ENCODE measurements at regions not wholly inside any gene's neighbourhood (a gene's known extent, or its start where the extent isn't known, plus 50 kb on each side); places are given as distances from the start of the nearest gene placed in this dataset.

- BruUV-seq (replicated peaks), result no TSS peak
- TF ChIP-seq, protein P1, sequence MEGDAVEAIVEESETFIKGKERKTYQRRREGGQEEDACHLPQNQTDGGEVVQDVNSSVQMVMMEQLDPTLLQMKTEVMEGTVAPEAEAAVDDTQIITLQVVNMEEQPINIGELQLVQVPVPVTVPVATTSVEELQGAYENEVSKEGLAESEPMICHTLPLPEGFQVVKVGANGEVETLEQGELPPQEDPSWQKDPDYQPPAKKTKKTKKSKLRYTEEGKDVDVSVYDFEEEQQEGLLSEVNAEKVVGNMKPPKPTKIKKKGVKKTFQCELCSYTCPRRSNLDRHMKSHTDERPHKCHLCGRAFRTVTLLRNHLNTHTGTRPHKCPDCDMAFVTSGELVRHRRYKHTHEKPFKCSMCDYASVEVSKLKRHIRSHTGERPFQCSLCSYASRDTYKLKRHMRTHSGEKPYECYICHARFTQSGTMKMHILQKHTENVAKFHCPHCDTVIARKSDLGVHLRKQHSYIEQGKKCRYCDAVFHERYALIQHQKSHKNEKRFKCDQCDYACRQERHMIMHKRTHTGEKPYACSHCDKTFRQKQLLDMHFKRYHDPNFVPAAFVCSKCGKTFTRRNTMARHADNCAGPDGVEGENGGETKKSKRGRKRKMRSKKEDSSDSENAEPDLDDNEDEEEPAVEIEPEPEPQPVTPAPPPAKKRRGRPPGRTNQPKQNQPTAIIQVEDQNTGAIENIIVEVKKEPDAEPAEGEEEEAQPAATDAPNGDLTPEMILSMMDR (IDR thresholded peaks at IDR 0.05; ENCODE audit: unreplicated experiment), result no peak
- no peak overlapping the region for H3K4me3 Mint-ChIP-seq (ENCODE audit: low read depth, unreplicated experiment)
- no peaks in the 10 kb centered on the region for H3K36me3 Mint-ChIP-seq (ENCODE audit: insufficient read depth, unreplicated experiment)
- H3K9me3 Mint-ChIP-seq (ENCODE audit: low read depth, unreplicated experiment), result peaks cover 14% of the 10 kb centered on the region
- H3K4me1 Mint-ChIP-seq (ENCODE audit: low read depth, unreplicated experiment), result no peaks in the 10 kb centered on the region
- H3K27me3 Mint-ChIP-seq (ENCODE audit: unreplicated experiment), result no peaks in the 10 kb centered on the region
- CTCF ChIA-PET, result no interaction called here
- no peak overlapping the region for H3K27ac Mint-ChIP-seq (ENCODE audit: unreplicated experiment)
- intact Hi-C loops (cut with micrococcal nuclease; ENCODE audit: unreplicated experiment), result loop anchor here (5.0 kb wide), 1 partner anchor 227 kb away; no protein-coding TSS in a partner anchor
- DNase-seq, result no peak
Observed at GRCh38 chr7:46424934-46425333, 503.9 kb upstream of the IGFBP3 start.

DNA sequence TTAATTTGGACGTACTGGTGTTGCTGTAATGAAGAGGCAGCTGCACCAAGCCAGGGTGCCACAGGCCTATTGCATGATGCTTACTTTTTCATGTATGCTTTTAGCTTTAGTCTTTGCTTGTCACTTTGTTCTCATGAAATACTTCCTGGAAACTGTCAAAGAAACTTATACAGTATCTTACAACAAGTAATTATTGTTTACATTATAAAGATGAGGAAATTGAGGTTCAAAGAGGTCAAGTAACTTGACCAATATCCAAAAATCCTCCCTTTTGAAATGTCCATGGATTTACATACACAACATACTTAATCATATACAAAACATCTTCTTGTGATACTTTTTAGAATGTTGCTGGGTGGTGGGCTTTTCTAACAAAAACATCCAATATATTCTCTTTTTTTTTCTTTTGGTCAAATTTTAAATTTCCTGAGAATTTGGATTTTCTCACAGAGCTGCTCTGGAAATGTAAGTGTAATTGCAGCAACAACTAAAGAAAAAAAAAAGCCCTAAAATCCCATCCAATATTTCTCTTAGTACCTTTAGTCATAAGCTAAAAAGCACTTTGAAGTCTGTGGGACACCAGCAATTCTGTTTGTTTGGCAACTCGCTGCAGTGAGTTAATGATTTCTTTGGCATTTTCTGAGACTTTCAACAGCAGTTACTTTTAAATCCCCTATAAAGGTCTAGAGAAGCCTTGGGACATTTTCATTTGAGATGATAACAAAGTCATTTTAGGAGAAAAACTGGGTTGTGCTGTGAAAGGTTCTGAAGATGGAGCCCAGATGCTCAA is 500.6 kb upstream of the IGFBP3 start:
- H3K27ac Mint-ChIP-seq (ENCODE audit: unreplicated experiment), result no peak overlapping the region
- no peak for DNase-seq
- no peaks in the 10 kb centered on the region for H3K36me3 Mint-ChIP-seq (ENCODE audit: insufficient read depth, unreplicated experiment)
- H3K9me3 Mint-ChIP-seq (ENCODE audit: low read depth, unreplicated experiment), result peaks cover 8% of the 10 kb centered on the region
- TF ChIP-seq, protein P1 (IDR thresholded peaks at IDR 0.05; ENCODE audit: unreplicated experiment), result no peak
- no peaks in the 10 kb centered on the region for H3K27me3 Mint-ChIP-seq (ENCODE audit: unreplicated experiment)
- H3K4me3 Mint-ChIP-seq (ENCODE audit: low read depth, unreplicated experiment), result no peak overlapping the region
- intact Hi-C loops (cut with micrococcal nuclease; ENCODE audit: unreplicated experiment), result loop anchor here (5.0 kb wide), 1 partner anchor 231 kb away; no protein-coding TSS in a partner anchor
- CTCF ChIA-PET, result no interaction called here
- no peaks in the 10 kb centered on the region for H3K4me1 Mint-ChIP-seq (ENCODE audit: low read depth, unreplicated experiment)
- no TSS peak for BruUV-seq (replicated peaks)

- H3K4me1 Mint-ChIP-seq (ENCODE audit: low read depth, unreplicated experiment), result no peaks in the 10 kb centered on the region
- intact Hi-C loops (cut with micrococcal nuclease; ENCODE audit: unreplicated experiment), result no loop called here
- no peak overlapping the region for H3K4me3 Mint-ChIP-seq (ENCODE audit: low read depth, unreplicated experiment)
- no peaks in the 10 kb centered on the region for H3K9me3 Mint-ChIP-seq (ENCODE audit: low read depth, unreplicated experiment)
- H3K27ac Mint-ChIP-seq (ENCODE audit: unreplicated experiment), result no peak overlapping the region
- CTCF ChIA-PET, result no interaction called here
- no peaks in the 10 kb centered on the region for H3K36me3 Mint-ChIP-seq (ENCODE audit: insufficient read depth, unreplicated experiment)
- no peak for DNase-seq
- TF ChIP-seq, protein P1 (IDR thresholded peaks at IDR 0.05; ENCODE audit: unreplicated experiment), result no peak
- BruUV-seq (replicated peaks), result no TSS peak
- H3K27me3 Mint-ChIP-seq (ENCODE audit: unreplicated experiment), result no peaks in the 10 kb centered on the region
Observed at GRCh38 chr7:46414946-46415345, 493.9 kb upstream of the IGFBP3 start.

DNA sequence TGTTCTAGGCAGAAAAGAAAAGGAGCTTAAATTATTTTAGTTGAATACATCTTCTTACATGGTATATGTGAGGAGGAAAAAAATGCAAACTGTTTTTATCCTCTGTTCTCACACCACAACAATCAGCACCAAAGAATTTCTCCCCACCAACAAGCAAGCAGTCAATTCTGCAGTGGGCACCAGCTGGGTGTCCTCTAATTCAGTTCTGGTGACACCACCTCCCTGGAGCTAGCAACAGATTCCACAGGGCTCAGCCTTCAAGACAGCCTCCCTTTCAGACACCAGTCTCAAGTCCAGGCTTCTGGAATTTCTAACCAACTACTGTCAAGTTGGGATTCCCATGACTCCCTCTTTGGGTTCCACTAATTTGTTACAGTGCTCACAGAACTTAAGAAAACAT is 490.2 kb upstream of the IGFBP3 start:
- CTCF ChIA-PET, result no interaction called here
- BruUV-seq (replicated peaks), result no TSS peak
- no peaks in the 10 kb centered on the region for H3K36me3 Mint-ChIP-seq (ENCODE audit: insufficient read depth, unreplicated experiment)
- intact Hi-C loops (cut with micrococcal nuclease; ENCODE audit: unreplicated experiment), result no loop called here
- H3K4me3 Mint-ChIP-seq (ENCODE audit: low read depth, unreplicated experiment), result no peak overlapping the region
- no peaks in the 10 kb centered on the region for H3K4me1 Mint-ChIP-seq (ENCODE audit: low read depth, unreplicated experiment)
- H3K27me3 Mint-ChIP-seq (ENCODE audit: unreplicated experiment), result no peaks in the 10 kb centered on the region
- TF ChIP-seq, protein P1 (IDR thresholded peaks at IDR 0.05; ENCODE audit: unreplicated experiment), result no peak
- DNase-seq, result no peak
- H3K9me3 Mint-ChIP-seq (ENCODE audit: low read depth, unreplicated experiment), result peaks cover 2% of the 10 kb centered on the region
- H3K27ac Mint-ChIP-seq (ENCODE audit: unreplicated experiment), result no peak overlapping the region

All from Calu3 (cell line).